ENCODE measurements at regions not wholly inside any gene's neighbourhood (a gene's known extent, or its start where the extent isn't known, plus 50 kb on each side); places are given as distances from the start of the nearest gene placed in this dataset.

GRCh38 chr6:40718401-40718800, 131.2 kb upstream of the LRFN2 start:
- Mint-ChIP-seq H3K4me3 (no peak overlapping the region), H3K27me3 (ENCODE audit: low read depth) (no peaks in the 10 kb centered on the region; the same call in 1 of the 2 replicates), H3K4me1 (peaks cover 38% of the 10 kb centered on the region), H3K27ac (no peak overlapping the region), H3K9me3 (peaks cover 5% of the 10 kb centered on the region; the same call in 1 of the 2 replicates), H3K36me3 (no peaks in the 10 kb centered on the region)
- ChIA-PET POLR2A (no interaction called here), CTCF (no interaction called here)
- DNase-seq (ENCODE audit: low spot score) = no peak
- ATAC-seq = no peak
- TF ChIP-seq NR2C2 (CRISPR knock-in tag; IDR thresholded peaks at IDR 0.05) = no peak
- no peak for TF ChIP-seq PRRX2 (CRISPR knock-in tag; IDR thresholded peaks at IDR 0.05)
- TF ChIP-seq, protein P1, sequence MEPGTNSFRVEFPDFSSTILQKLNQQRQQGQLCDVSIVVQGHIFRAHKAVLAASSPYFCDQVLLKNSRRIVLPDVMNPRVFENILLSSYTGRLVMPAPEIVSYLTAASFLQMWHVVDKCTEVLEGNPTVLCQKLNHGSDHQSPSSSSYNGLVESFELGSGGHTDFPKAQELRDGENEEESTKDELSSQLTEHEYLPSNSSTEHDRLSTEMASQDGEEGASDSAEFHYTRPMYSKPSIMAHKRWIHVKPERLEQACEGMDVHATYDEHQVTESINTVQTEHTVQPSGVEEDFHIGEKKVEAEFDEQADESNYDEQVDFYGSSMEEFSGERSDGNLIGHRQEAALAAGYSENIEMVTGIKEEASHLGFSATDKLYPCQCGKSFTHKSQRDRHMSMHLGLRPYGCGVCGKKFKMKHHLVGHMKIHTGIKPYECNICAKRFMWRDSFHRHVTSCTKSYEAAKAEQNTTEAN (CRISPR knock-in tag; IDR thresholded peaks at IDR 0.05) = no peak
- no peak for TF ChIP-seq USF1 (CRISPR knock-in tag; IDR thresholded peaks at IDR 0.05)
- no peak for TF ChIP-seq SMAD3 (CRISPR knock-in tag; IDR thresholded peaks at IDR 0.05; ENCODE audit: borderline replicate concordance)
- no peak for TF ChIP-seq ERG (CRISPR knock-in tag; IDR thresholded peaks at IDR 0.05)
- no peak for TF ChIP-seq RELA (CRISPR knock-in tag; IDR thresholded peaks at IDR 0.05; ENCODE audit: borderline replicate concordance)
- no peak for TF ChIP-seq PRDM15 (CRISPR knock-in tag; IDR thresholded peaks at IDR 0.05)
- TF ChIP-seq SMAD4 (CRISPR knock-in tag; IDR thresholded peaks at IDR 0.05) = no peak
- TF ChIP-seq ESRRA (CRISPR knock-in tag; IDR thresholded peaks at IDR 0.05; ENCODE audit: borderline replicate concordance) = no peak
- no peak for TF ChIP-seq ZNF423 (CRISPR knock-in tag; IDR thresholded peaks at IDR 0.05)

DNA sequence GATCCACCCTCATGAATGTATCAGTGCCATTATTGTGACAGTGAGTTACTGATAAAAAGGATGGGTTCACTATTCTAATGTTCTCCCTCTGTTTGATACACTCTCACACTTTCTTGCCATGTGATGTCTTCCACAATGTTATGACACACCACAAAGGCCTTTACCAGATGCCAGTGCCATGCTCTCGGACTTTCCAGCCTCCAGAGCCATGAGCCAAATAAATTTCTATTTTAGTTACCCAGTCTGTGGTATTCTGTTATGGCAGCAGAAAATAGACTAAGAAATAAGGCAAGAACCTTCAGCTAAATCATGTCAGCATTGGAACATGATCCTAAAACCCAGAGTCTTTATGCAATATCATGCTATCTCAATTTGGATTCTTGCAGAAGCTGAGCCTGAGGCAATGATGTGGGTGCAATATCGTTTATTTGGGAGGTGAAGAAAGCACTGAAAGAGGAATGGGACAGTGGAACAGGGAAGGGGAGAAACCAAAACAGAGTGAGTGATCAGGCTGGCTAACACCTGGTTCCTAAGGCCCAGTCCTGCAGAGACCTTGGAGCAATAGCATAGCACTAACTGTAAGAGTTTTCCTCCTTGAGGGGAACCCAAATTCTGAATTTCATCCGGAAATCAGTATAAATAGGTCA, 130.4 kb upstream of the LRFN2 start:
- DNase-seq (ENCODE audit: low spot score) (no peak), ATAC-seq (no peak)
- no peak overlapping the region for H3K4me3 Mint-ChIP-seq
- no peaks in the 10 kb centered on the region; the same call in none of the 2 replicates for H3K27me3 Mint-ChIP-seq (ENCODE audit: low read depth)
- POLR2A ChIA-PET = no interaction called here
- H3K27ac Mint-ChIP-seq = peak overlapping the region; percentile 51; the same call in 1 of the 2 replicates
- H3K36me3 Mint-ChIP-seq = no peaks in the 10 kb centered on the region
- peaks cover 38% of the 10 kb centered on the region for H3K4me1 Mint-ChIP-seq
- H3K9me3 Mint-ChIP-seq = peaks cover 5% of the 10 kb centered on the region; the same call in 1 of the 2 replicates
- CTCF ChIA-PET = no interaction called here
- TF ChIP-seq, protein P2, sequence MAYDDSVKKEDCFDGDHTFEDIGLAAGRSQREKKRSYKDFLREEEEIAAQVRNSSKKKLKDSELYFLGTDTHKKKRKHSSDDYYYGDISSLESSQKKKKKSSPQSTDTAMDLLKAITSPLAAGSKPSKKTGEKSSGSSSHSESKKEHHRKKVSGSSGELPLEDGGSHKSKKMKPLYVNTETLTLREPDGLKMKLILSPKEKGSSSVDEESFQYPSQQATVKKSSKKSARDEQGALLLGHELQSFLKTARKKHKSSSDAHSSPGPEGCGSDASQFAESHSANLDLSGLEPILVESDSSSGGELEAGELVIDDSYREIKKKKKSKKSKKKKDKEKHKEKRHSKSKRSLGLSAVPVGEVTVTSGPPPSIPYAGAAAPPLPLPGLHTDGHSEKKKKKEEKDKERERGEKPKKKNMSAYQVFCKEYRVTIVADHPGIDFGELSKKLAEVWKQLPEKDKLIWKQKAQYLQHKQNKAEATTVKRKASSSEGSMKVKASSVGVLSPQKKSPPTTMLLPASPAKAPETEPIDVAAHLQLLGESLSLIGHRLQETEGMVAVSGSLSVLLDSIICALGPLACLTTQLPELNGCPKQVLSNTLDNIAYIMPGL (CRISPR knock-in tag; IDR thresholded peaks at IDR 0.05) = no peak
- no peak for TF ChIP-seq ETV6 (CRISPR knock-in tag; IDR thresholded peaks at IDR 0.05)
- no peak for TF ChIP-seq JUN (CRISPR knock-in tag; IDR thresholded peaks at IDR 0.05)
- no peak for TF ChIP-seq AFF4 (CRISPR knock-in tag; IDR thresholded peaks at IDR 0.05; ENCODE audit: borderline replicate concordance)
- TF ChIP-seq MXD4 (CRISPR knock-in tag; IDR thresholded peaks at IDR 0.05; ENCODE audit: borderline replicate concordance) = no peak
- TF ChIP-seq, protein P3, sequence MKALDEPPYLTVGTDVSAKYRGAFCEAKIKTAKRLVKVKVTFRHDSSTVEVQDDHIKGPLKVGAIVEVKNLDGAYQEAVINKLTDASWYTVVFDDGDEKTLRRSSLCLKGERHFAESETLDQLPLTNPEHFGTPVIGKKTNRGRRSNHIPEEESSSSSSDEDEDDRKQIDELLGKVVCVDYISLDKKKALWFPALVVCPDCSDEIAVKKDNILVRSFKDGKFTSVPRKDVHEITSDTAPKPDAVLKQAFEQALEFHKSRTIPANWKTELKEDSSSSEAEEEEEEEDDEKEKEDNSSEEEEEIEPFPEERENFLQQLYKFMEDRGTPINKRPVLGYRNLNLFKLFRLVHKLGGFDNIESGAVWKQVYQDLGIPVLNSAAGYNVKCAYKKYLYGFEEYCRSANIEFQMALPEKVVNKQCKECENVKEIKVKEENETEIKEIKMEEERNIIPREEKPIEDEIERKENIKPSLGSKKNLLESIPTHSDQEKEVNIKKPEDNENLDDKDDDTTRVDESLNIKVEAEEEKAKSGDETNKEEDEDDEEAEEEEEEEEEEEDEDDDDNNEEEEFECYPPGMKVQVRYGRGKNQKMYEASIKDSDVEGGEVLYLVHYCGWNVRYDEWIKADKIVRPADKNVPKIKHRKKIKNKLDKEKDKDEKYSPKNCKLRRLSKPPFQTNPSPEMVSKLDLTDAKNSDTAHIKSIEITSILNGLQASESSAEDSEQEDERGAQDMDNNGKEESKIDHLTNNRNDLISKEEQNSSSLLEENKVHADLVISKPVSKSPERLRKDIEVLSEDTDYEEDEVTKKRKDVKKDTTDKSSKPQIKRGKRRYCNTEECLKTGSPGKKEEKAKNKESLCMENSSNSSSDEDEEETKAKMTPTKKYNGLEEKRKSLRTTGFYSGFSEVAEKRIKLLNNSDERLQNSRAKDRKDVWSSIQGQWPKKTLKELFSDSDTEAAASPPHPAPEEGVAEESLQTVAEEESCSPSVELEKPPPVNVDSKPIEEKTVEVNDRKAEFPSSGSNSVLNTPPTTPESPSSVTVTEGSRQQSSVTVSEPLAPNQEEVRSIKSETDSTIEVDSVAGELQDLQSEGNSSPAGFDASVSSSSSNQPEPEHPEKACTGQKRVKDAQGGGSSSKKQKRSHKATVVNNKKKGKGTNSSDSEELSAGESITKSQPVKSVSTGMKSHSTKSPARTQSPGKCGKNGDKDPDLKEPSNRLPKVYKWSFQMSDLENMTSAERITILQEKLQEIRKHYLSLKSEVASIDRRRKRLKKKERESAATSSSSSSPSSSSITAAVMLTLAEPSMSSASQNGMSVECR (CRISPR knock-in tag; IDR thresholded peaks at IDR 0.05; ENCODE audit: borderline replicate concordance) = no peak
- no peak for TF ChIP-seq TEAD1 (CRISPR knock-in tag; IDR thresholded peaks at IDR 0.05)
